Activated CD4-positive, alpha-beta T cell treated with anti-CD3 and anti-CD28 coated beads, Interleukin-2, amount 10 ng/mL, durations not matched to agents 7 days and 5 days (primary cell): ENCODE measurements at regions not wholly inside any gene's neighbourhood (a gene's known extent, or its start where the extent isn't known, plus 50 kb on each side); places are given as distances from the start of the nearest gene placed in this dataset.

Source experiments
- CTCF ChIA-PET: fragments of 350-600 bp; sonication (Branson Sonifier 250); formaldehyde crosslinking; loops from one replicate; lab custom pipeline; 2021; ENCODE audit warnings: antibody characterized with exemption; lab: Charles Lee
- POLR2A ChIA-PET: fragments of 350-600 bp; sonication (Branson Sonifier 250); formaldehyde crosslinking; loops from one replicate; lab custom pipeline; 2021; ENCODE audit warnings: antibody characterized with exemption; lab: Charles Lee
- DNase-seq: peaks from one replicate; pipeline ENCODE4 v3.0.0-alpha.2; 2020
- H3K27ac Mint-ChIP-seq: one replicate; pipeline ENCODE4 v1.8.0; 2021; ENCODE audit warnings: mild to moderate bottlenecking, moderate library complexity, mixed read lengths
- H3K27me3 Mint-ChIP-seq: one replicate; pipeline ENCODE4 v1.8.0; 2021; ENCODE audit warnings: mixed read lengths
- H3K36me3 Mint-ChIP-seq: one replicate; pipeline ENCODE4 v1.8.0; 2021; ENCODE audit warnings: low read depth, mixed read lengths
- H3K4me1 Mint-ChIP-seq: one replicate; pipeline ENCODE4 v1.8.0; 2021; ENCODE audit warnings: mixed read lengths
- H3K4me3 Mint-ChIP-seq: one replicate; pipeline ENCODE4 v1.8.0; 2021; ENCODE audit warnings: mild to moderate bottlenecking, moderate library complexity, mixed read lengths
- H3K9me3 Mint-ChIP-seq: one replicate; pipeline ENCODE4 v1.8.0; 2021; ENCODE audit warnings: mixed read lengths

DNA sequence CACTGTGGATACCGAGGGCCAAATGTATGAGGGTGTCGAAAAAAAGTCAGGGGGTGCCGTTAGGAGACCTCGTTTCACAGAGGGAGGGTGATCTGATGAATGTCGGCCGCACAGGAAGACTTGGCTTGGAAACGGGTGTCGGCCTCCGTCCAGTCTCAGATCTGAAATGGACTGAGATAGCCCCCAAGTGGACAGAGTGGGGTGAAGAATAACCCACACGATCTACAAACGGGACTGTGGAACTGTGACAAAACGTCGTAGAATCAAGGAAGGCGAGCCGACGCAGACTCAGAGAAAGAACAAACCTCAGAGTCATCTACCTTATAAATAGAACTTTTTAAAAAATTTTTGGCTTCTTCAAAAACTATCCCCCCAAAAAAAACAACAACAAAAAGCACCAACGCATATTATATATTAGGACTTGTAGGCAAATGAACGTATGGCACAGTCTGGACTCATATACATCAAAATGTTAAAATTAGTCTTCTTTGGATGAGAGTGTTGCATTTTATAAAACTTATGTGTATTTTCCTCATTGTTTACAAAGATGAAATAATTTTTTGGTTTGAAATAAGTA, 63.8 kb upstream of the IRF2 start:
- Mint-ChIP-seq H3K27me3 (no peaks in the 10 kb centered on the region), H3K9me3 (no peaks in the 10 kb centered on the region), H3K36me3 (peaks cover 5% of the 10 kb centered on the region), H3K4me3 (peak overlapping the region; percentile 91), H3K27ac (peak overlapping the region; percentile 99), H3K4me1 (peaks cover 45% of the 10 kb centered on the region)
- peak; percentile 71 for DNase-seq
- ChIA-PET CTCF (interaction anchor here (1.6 to 2.6 kb wide), 3 partner anchors 32 to 275 kb away, joined by 3 to 10 read pairs (median 6); no protein-coding TSS in a partner anchor), POLR2A (interaction anchor here (0.6 to 1.2 kb wide), 2 partner anchors 51 to 64 kb away, joined by 4 to 6 read pairs; partner anchors contain the start of gene IRF2)

DNA sequence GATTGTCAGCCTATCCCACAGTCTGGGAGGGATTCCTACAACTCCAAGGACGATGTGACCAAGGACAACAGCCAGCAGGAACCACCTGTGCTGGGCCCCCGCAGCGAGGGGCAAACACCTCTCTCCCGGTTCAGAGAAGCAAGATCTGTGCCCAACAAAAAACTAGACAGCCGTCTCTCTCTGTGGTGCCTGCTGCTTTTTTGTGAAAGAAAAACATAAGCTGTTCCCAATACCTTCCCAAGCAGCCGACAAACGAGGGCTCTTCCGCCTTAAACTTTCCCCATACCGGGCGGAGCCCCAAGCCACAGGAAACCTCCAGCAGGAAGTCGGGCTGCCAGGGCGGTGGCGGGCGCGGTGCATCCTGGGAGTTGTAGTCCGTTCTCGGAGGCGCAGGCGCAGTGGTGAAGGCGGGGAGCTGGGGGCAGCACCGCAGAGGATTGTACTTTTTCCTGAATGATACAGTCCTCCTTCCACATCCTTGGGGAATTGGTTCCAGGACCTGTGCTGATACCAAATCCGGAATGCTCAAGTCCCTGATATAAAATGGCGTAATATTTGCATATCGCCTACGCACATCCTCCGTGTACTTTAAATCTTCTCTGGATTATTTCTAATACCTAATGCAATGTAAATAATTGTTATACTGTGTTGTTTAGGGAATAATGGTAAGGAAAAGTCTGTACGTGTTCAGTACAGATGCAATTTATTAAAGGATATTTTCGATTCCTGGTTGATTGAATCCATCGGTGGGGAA, 63.1 kb upstream of the IRF2 start:
- H3K27me3 Mint-ChIP-seq: no peaks in the 10 kb centered on the region
- peaks cover 48% of the 10 kb centered on the region for H3K4me1 Mint-ChIP-seq
- H3K36me3 Mint-ChIP-seq: peaks cover 5% of the 10 kb centered on the region
- CTCF ChIA-PET: interaction anchor here (0.7 to 7.4 kb wide), 7 partner anchors 10 to 306 kb away, joined by 3 to 44 read pairs (median 4); no protein-coding TSS in a partner anchor
- POLR2A ChIA-PET: interaction anchor here (0.6 to 1.2 kb wide), 3 partner anchors 23 to 63 kb away, joined by 4 to 6 read pairs (median 4); partner anchors contain the start of gene IRF2
- peak overlapping the region; percentile 99 for H3K27ac Mint-ChIP-seq
- H3K9me3 Mint-ChIP-seq: no peaks in the 10 kb centered on the region
- peak overlapping the region; percentile 91 for H3K4me3 Mint-ChIP-seq
- peak; percentile 91 for DNase-seq

DNA sequence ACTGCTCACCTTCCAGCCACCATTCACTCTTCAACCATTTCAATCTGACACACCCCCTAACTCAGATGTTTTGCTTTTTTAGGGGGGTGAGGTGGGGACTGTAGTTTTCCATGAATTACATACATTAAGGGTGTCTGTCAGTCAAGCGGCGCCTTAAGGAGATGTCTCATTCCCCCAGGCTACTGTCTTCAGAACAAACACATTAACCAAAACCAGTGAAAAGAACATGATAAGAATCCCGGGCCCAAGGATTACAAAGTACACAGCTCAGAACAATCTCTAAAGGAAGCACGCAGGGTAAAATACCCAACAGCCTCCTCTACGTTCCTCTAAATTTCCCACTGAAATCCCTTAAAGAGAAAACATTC, 62.5 kb upstream of the IRF2 start:
- Mint-ChIP-seq H3K9me3 (no peaks in the 10 kb centered on the region), H3K27ac (peak overlapping the region; percentile 99), H3K4me1 (peaks cover 50% of the 10 kb centered on the region), H3K36me3 (peaks cover 5% of the 10 kb centered on the region), H3K4me3 (peak overlapping the region; percentile 91), H3K27me3 (no peaks in the 10 kb centered on the region)
- ChIA-PET POLR2A (interaction anchor here (0.5 to 1.2 kb wide), 5 partner anchors 22 to 273 kb away, joined by 3 to 6 read pairs (median 4); partner anchors contain the start of gene IRF2), CTCF (interaction anchor here (1.1 to 7.4 kb wide), 7 partner anchors 18 to 306 kb away, joined by 3 to 44 read pairs (median 4); no protein-coding TSS in a partner anchor)
- no peak for DNase-seq

DNA sequence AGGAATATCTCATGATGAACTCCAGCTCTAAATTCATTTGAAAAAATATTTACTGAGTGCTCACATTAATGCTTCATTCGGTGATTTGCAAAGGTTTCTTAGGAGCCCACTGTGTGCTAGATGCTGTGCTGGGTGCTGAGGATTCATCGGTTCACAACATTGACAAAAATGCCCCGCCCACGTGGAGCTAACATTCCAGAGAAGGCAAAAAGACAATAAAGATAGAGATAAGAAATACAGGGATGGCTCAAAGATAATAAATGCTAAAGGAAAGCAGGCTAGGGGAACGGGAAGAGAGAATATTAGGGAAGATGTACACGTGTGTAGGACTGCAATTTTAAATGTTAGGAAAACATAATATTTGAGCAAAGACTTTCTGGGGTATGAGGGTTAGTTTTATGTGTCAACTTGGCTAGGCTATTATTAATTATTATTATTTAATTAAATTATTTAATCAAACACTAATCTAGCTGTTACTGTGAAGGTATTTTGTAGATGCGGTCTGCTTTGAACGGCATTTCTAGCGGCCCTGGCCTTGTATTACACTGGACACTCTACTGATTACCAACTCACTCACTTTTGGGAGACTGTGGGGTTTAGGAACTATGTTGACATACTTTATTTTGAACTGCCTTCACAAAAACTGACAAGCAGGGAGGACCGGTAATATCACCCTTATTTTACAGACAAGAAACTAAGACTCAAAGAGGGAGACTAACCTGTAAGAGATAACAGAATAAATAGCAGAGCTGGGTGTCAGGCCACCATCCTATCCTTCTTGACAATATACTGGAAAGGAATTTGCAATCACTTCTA, 61.9 kb upstream of the IRF2 start:
- Mint-ChIP-seq H3K4me3 (peak overlapping the region; percentile 91), H3K4me1 (peaks cover 50% of the 10 kb centered on the region), H3K36me3 (peaks cover 6% of the 10 kb centered on the region), H3K27me3 (no peaks in the 10 kb centered on the region), H3K9me3 (peaks cover 2% of the 10 kb centered on the region), H3K27ac (peak overlapping the region; percentile 99)
- CTCF ChIA-PET: interaction anchor here (0.7 to 7.4 kb wide), 8 partner anchors 18 to 305 kb away, joined by 3 to 44 read pairs (median 4); no protein-coding TSS in a partner anchor
- DNase-seq: no peak
- POLR2A ChIA-PET: interaction anchor here (0.5 to 0.9 kb wide), 4 partner anchors 22 to 272 kb away, joined by 3 to 8 read pairs (median 5); partner anchors contain the start of gene IRF2

DNA sequence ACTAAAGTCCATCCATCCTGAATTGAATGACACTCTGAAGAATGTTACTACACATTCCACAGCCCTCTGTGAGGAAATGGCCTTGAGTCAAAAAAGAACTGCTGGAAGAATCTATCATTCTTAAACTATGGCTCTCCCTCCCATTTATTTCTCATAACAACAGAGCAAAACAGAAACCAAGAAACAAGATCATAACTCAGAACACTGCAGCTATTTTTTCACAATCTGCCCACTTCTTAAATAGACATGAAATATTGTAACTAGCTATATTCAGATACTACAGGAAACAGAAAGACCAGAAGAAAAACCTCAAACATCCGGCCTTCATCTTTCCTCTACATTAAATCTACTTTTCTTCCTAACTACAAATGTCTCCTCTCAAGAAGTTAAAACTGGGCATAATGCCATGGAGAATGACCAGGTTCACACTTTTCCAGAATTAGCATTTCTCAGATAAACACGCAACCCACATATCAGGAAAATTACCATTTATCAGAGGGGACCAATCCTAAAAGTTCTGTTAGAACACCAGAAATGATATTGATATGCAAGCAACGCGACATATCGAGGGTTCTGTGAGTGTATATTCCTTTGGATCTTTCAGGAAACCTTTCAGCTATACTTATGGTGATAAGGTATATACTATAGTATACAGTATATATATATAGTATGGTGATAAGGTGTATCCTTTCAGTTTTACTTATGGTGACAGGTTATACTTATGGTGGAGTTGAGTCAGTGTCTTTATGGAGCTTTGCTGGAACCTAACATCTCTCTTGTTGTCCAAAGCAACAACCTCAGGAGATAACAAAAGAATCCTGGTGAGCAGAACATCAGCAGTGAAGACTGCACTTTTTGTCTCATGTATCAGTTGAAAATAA, 60.4 kb upstream of the IRF2 start:
- DNase-seq: peak; percentile 49
- Mint-ChIP-seq H3K36me3 (peaks cover 6% of the 10 kb centered on the region), H3K27me3 (no peaks in the 10 kb centered on the region), H3K4me1 (peaks cover 53% of the 10 kb centered on the region), H3K9me3 (peaks cover 2% of the 10 kb centered on the region), H3K27ac (peak overlapping the region; percentile 93), H3K4me3 (peak overlapping the region; percentile 67)
- ChIA-PET CTCF (interaction anchor here (1.5 to 7.4 kb wide), 3 partner anchors 20 to 271 kb away, joined by 3 to 44 read pairs (median 9); no protein-coding TSS in a partner anchor), POLR2A (interaction anchor here (0.7 to 1.0 kb wide), 4 partner anchors 13 to 252 kb away, joined by 3 to 4 read pairs (median 3); partner anchors contain the start of gene IRF2)

DNA sequence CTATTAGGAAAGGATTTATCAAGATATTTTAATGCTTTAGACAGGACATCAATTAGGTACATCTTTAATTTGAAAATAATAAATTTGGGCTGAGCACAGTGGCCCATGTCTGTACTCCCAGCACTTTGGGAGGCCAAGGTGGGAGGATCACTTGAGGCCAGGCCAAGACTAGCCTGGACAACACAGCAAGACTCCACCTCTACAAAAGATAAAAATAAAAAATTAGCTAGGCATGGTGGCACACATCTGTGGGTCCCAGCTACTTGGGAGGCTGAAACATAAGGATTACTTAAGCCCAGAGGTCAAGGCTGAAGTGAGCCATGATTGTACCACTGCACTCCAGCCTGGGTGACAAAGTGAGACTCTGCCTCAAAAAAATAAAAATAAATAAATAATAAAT, 59.6 kb upstream of the IRF2 start:
- ChIA-PET POLR2A (interaction anchor here (0.7 to 1.0 kb wide), 3 partner anchors 20 to 251 kb away, joined by 3 to 7 read pairs (median 3); no protein-coding TSS in a partner anchor), CTCF (interaction anchor here (0.6 to 7.4 kb wide), 4 partner anchors 19 to 270 kb away, joined by 3 to 44 read pairs (median 6); no protein-coding TSS in a partner anchor)
- no peak for DNase-seq
- peak overlapping the region; percentile 28 for H3K4me3 Mint-ChIP-seq
- peak overlapping the region; percentile 86 for H3K27ac Mint-ChIP-seq
- peaks cover 2% of the 10 kb centered on the region for H3K9me3 Mint-ChIP-seq
- H3K36me3 Mint-ChIP-seq: peaks cover 6% of the 10 kb centered on the region
- no peaks in the 10 kb centered on the region for H3K27me3 Mint-ChIP-seq
- H3K4me1 Mint-ChIP-seq: peaks cover 53% of the 10 kb centered on the region

DNA sequence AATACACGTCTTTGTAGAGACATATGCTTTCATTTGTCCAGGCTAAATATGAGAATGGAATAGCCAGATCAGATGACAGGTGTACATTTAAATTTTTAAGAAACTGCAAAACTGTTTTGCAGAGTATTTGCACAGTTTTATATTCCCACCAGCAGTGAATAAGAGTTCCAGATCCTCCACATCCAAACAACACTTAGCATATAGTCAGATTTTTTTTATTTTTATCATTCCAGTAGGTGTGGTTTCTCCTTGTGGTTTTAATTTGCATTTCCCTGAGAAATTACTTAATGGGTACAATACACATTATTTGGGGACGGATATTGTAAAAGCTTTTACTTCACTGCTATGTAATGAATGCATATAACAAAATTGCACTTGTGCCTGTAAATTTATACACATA, 56.7 kb upstream of the IRF2 start:
- ChIA-PET CTCF (interaction anchor here (7.4 kb wide), 1 partner anchor 16 kb away, joined by 44 read pairs; no protein-coding TSS in a partner anchor), POLR2A (no interaction called here)
- DNase-seq: no peak
- H3K9me3 Mint-ChIP-seq: peaks cover 8% of the 10 kb centered on the region
- peaks cover 6% of the 10 kb centered on the region for H3K36me3 Mint-ChIP-seq
- H3K4me1 Mint-ChIP-seq: peaks cover 43% of the 10 kb centered on the region
- no peak overlapping the region for H3K27ac Mint-ChIP-seq
- no peaks in the 10 kb centered on the region for H3K27me3 Mint-ChIP-seq
- H3K4me3 Mint-ChIP-seq: no peak overlapping the region

DNA sequence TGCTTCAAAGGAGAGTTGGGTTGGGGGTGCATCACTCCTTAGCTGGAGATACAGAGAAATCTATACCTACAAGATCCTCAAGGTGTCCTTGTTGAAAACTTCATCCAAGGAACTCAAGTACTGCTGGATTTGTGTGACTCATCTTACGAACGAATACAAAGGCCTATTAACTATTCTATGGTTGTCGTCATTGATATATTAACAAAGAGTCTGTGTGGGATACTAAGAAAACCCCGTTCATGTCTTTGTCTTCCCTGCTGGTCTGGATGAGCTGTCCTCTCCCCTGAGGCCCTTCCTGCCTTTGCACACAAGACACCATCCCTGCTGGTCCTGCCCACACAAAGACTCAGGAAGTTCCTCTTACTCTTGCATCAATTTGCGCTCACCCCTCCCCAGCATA, 54.9 kb upstream of the IRF2 start:
- H3K27ac Mint-ChIP-seq: no peak overlapping the region

DNA sequence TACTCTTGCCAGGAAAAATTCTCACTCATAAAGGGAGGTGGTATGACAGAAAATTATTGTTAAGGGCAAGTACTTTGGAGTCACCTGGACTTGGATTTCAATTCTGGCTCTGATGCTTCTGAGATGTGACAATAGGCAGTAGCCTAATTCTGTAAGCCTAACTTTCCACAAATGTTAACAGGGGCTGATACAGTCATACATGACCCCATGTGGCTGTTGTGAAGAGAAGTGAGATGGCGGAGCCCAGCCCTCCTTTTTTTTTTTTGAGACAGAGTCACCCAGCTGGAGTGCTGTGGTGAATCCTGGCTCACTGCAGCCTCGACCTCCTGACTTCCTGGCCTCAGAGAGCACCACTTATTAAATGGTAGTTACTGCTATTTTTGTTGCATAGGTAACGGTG, 54.4 kb upstream of the IRF2 start:
- ChIA-PET CTCF (interaction anchor here (1.0 to 1.8 kb wide), 3 partner anchors 8 to 264 kb away, joined by 3 to 4 read pairs (median 3); no protein-coding TSS in a partner anchor), POLR2A (no interaction called here)
- peaks cover 23% of the 10 kb centered on the region for H3K4me1 Mint-ChIP-seq
- DNase-seq: no peak
- peaks cover 19% of the 10 kb centered on the region for H3K36me3 Mint-ChIP-seq
- no peak overlapping the region for H3K27ac Mint-ChIP-seq
- no peaks in the 10 kb centered on the region for H3K27me3 Mint-ChIP-seq
- H3K9me3 Mint-ChIP-seq: peaks cover 20% of the 10 kb centered on the region
- H3K4me3 Mint-ChIP-seq: no peak overlapping the region

More for the DNA sequence above, 54.9 kb upstream of the IRF2 start:
- no peak for DNase-seq
- peaks cover 26% of the 10 kb centered on the region for H3K4me1 Mint-ChIP-seq
- POLR2A ChIA-PET: no interaction called here
- CTCF ChIA-PET: interaction anchor here (0.9 to 1.8 kb wide), 4 partner anchors 9 to 265 kb away, joined by 3 to 4 read pairs (median 3); no protein-coding TSS in a partner anchor
- peaks cover 19% of the 10 kb centered on the region for H3K36me3 Mint-ChIP-seq
- peaks cover 16% of the 10 kb centered on the region for H3K9me3 Mint-ChIP-seq
- H3K27me3 Mint-ChIP-seq: no peaks in the 10 kb centered on the region
- no peak overlapping the region for H3K4me3 Mint-ChIP-seq

DNA sequence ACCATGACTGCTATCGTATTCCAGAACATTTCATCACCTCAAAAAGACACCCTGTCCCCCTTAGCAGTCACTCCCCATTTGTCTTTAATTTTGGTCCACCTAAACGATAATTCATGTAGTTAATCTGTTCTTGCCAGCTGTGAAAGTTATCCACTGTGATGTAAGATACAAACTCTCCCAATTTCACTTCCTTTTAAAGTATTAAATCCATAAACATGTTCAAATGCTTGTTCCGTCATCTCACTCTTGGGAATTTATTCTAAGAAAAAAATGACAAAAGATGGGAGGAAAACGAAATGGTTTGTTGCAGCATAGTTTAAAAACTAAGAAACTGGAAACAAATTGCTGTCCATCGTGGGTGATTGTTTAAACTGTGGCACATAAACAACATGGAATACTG, 53.7 kb upstream of the IRF2 start:
- CTCF ChIA-PET: interaction anchor here (4.8 kb wide), 1 partner anchor 14 kb away, joined by 34 read pairs; no protein-coding TSS in a partner anchor
- Mint-ChIP-seq H3K36me3 (peaks cover 14% of the 10 kb centered on the region), H3K27me3 (no peaks in the 10 kb centered on the region), H3K4me3 (no peak overlapping the region), H3K4me1 (peaks cover 17% of the 10 kb centered on the region), H3K9me3 (peaks cover 20% of the 10 kb centered on the region), H3K27ac (peak overlapping the region; percentile 31)
- DNase-seq: no peak
- POLR2A ChIA-PET: no interaction called here

DNA sequence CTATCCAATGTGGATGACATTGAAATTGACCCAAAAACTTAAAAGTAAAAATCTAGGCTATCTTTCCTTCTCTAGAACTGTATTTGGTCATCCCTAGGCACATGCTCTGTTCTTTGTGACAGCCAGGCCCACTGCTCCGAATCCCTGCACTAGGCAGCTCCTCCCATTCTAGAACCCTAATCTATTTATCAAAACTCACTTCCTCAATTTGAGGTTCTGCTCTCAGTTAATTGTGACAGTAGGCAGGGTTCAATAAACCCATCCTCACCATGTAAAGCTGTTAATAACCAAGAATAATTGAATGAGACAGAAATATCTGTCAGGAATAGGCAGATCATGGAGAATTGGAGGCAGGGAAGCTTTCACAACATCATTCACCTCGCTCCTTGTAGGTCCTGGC, 51.9 kb upstream of the IRF2 start:
- Mint-ChIP-seq H3K36me3 (peaks cover 12% of the 10 kb centered on the region), H3K27ac (no peak overlapping the region), H3K4me1 (peaks cover 10% of the 10 kb centered on the region), H3K4me3 (no peak overlapping the region), H3K27me3 (peaks cover 2% of the 10 kb centered on the region), H3K9me3 (peaks cover 18% of the 10 kb centered on the region)
- CTCF ChIA-PET: interaction anchor here (1.6 to 4.8 kb wide), 2 partner anchors 12 to 17 kb away, joined by 4 to 34 read pairs; no protein-coding TSS in a partner anchor
- DNase-seq: no peak
- POLR2A ChIA-PET: no interaction called here
